Right lobe of liver (tissue), 6 donors: ENCODE measurements at regions not wholly inside any gene's neighbourhood (a gene's known extent, or its start where the extent isn't known, plus 50 kb on each side); places are given as distances from the start of the nearest gene placed in this dataset.

Experiments used
- ATAC-seq, 4 donors: fragments of 200-7000 bp; cut with Tn5 transposase; one replicate each; pipeline ENCODE4 v1.9.1; 2020; ENCODE audit warnings: mild to moderate bottlenecking in 4 of 4, moderate library complexity in 4 of 4
- DNase-seq, 3 donors: peaks; one replicate each; pipeline ENCODE4 v3.0.0-alpha.2; 2020
- H3K27ac ChIP-seq, 3 donors: fragments of 200-600 bp; one replicate each; pipeline ENCODE4 v1.8.0; 2022
- H3K27me3 ChIP-seq, 2 donors: fragments of 200-600 bp; one replicate each; pipeline ENCODE4 v1.8.0; 2022
- H3K36me3 ChIP-seq, 4 donors: fragments of 200-600 bp; sonication (generic) in 1 of 4; one replicate each; pipeline versions ENCODE4 v1.5.1 to v1.8.0; 2017 to 2022; ENCODE audit warnings: control low read depth in 1 of 4
- H3K4me1 ChIP-seq, 4 donors: fragments of 200-600 bp; sonication (generic) in 1 of 4; one replicate each; pipeline versions ENCODE4 v1.5.1 to v1.8.0; 2017 to 2022; ENCODE audit warnings: control low read depth in 1 of 4
- H3K4me3 ChIP-seq, 3 donors: fragments of 200-600 bp; one replicate each; pipeline ENCODE4 v1.8.0; 2022
- H3K9me3 ChIP-seq, 4 donors: fragments of 200-600 bp; sonication (generic) in 1 of 4; one replicate each; pipeline versions ENCODE4 v1.5.1 to v1.8.0; 2017 to 2022; ENCODE audit warnings: control low read depth in 1 of 4
- CTCF ChIP-seq, 4 donors: fragments of 200-600 bp in 3 of 4; fragments of 450-650 bp in 1 of 4; IDR thresholded peaks; one replicate each; pipeline versions ENCODE4 v1.5.1 to v1.8.0; 2016 to 2022; ENCODE audit warnings: antibody characterized with exemption in 4 of 4, mild to moderate bottlenecking in 2 of 4
- POLR2A ChIP-seq: fragments of 450-650 bp; IDR thresholded peaks from one replicate; pipeline ENCODE4 v1.6.1; 2017; ENCODE audit warnings: antibody characterized with exemption, mild to moderate bottlenecking
- WGBS: methylation state at CpG from one replicate; pipeline ENCODE4 v1.1.6; 2018; ENCODE audit warnings: low coverage, low lambda C conversion rate; ENCODE audit not compliant: insufficient coverage; ENCODE audit errors: missing lambda C conversion rate; 5-methylcytosine and 5-hydroxymethylcytosine counted together
- intact Hi-C, 2 donors: fragments of 100-400 bp; cut with DNase I; formaldehyde crosslinking; loops; one replicate each; pipeline versions ENCODE4 v1.11.2 to v1.14.1; 2022
- donor health status: DM: no; HTN: yes; CAD: no.
- donor health status: DM: no; HTN: no; CAD: no.
- donor health status: DM: no; HTN: no; CAD: no.
- donor health status: DM: no; HTN: yes; CAD: no.
- donor health status: DM: no; HTN: yes; CAD: no.

- Histone ChIP-seq H3K27me3 (no peaks in the 10 kb centered on the region), H3K4me3 (no peak overlapping the region), H3K4me1 (no peaks in the 10 kb centered on the region), H3K9me3 (no peaks in the 10 kb centered on the region), H3K27ac (no peak overlapping the region), H3K36me3 (no peaks in the 10 kb centered on the region)
- 52% methylated on average over 2 of the region's 2 CpGs for WGBS
- intact Hi-C loops, result no loop called here
- no peak for ATAC-seq
- no peak for DNase-seq
- TF ChIP-seq CTCF (IDR thresholded peaks at IDR 0.05), result no peak
Observed at GRCh38 chr4:189377569-189377968, 563.1 kb upstream of the FRG1 start.

- H3K27ac ChIP-seq, result peak overlapping the region in 2 of 3 donors; percentile 55 to 58
- H3K9me3 ChIP-seq, result no peaks in the 10 kb centered on the region
- peak; percentile 96 to 100 (median 98) for ATAC-seq
- peak in 1 of 3 donors; percentile 67 for DNase-seq
- intact Hi-C loops, result no loop called here
- peaks cover 0 to 18% (median 7%) of the 10 kb centered on the region in 4 donors for H3K4me1 ChIP-seq
- H3K27me3 ChIP-seq, result no peaks in the 10 kb centered on the region
- TF ChIP-seq CTCF (IDR thresholded peaks at IDR 0.05) (no peak), POLR2A (no peak)
- 0% methylated on average over 1 of the region's 1 CpG for WGBS
- no peaks in the 10 kb centered on the region for H3K36me3 ChIP-seq
- peak overlapping the region in 1 of 3 donors; percentile 21 for H3K4me3 ChIP-seq
Observed at GRCh38 chr4:189385098-189385497, 555.6 kb upstream of the FRG1 start.

- ATAC-seq (peak; percentile 73 to 89 (median 78)), DNase-seq (no peak)
- Histone ChIP-seq H3K27me3 (no peaks in the 10 kb centered on the region), H3K27ac (peak overlapping the region in 2 of 3 donors; percentile 55 to 58), H3K4me1 (peaks cover 0 to 18% (median 7%) of the 10 kb centered on the region in 4 donors), H3K4me3 (peak overlapping the region in 1 of 3 donors; percentile 21), H3K9me3 (no peaks in the 10 kb centered on the region), H3K36me3 (no peaks in the 10 kb centered on the region)
- TF ChIP-seq CTCF (IDR thresholded peaks at IDR 0.05), result peak in 2 of 4 donors; percentile 18 to 23
- TF ChIP-seq POLR2A, result no peak
- intact Hi-C loops, result no loop called here
- whole genome bisulfite sequencing, result 27% methylated on average over 2 of the region's 2 CpGs
Observed at GRCh38 chr4:189385579-189385978, 555.1 kb upstream of the FRG1 start.

- Histone ChIP-seq H3K4me1 (no peaks in the 10 kb centered on the region), H3K27me3 (no peaks in the 10 kb centered on the region), H3K9me3 (no peaks in the 10 kb centered on the region), H3K27ac (no peak overlapping the region), H3K4me3 (no peak overlapping the region), H3K36me3 (no peaks in the 10 kb centered on the region)
- peak in 1 of 4 donors; percentile 35 for ATAC-seq
- intact Hi-C loops, result no loop called here
- WGBS, result 53% methylated on average over 4 of the region's 7 CpGs
- no peak for TF ChIP-seq POLR2A
- no peak for TF ChIP-seq CTCF (IDR thresholded peaks at IDR 0.05)
- DNase-seq, result no peak
Observed at GRCh38 chr4:189396435-189396834, 544.2 kb upstream of the FRG1 start.

- WGBS, result no CpG with 5 or more reads among the region's 1 CpG
Observed at GRCh38 chr4:189404271-189404670, 536.4 kb upstream of the FRG1 start.

More at GRCh38 chr4:189404271-189404670, 536.4 kb upstream of the FRG1 start:
- no peak for TF ChIP-seq POLR2A
- TF ChIP-seq CTCF (IDR thresholded peaks at IDR 0.05), result no peak
- no peak for ATAC-seq
- H3K27ac ChIP-seq, result no peak overlapping the region
- H3K4me1 ChIP-seq, result no peaks in the 10 kb centered on the region
- H3K9me3 ChIP-seq, result no peaks in the 10 kb centered on the region
- no peak overlapping the region for H3K4me3 ChIP-seq
- H3K36me3 ChIP-seq, result no peaks in the 10 kb centered on the region
- no peaks in the 10 kb centered on the region for H3K27me3 ChIP-seq
- DNase-seq, result no peak
- intact Hi-C loops, result no loop called here
